ENCODE measurements at regions not wholly inside any gene's neighbourhood (a gene's known extent, or its start where the extent isn't known, plus 50 kb on each side); places are given as distances from the start of the nearest gene placed in this dataset.

- Histone ChIP-seq H3K9me2 (ENCODE audit: low read depth, low read length) (no peaks in the 10 kb centered on the region), H3K4me2 (ENCODE audit: low read length) (no peak overlapping the region), H4K20me1 (ENCODE audit: insufficient read depth, low read length) (no peaks in the 10 kb centered on the region), H3K9ac (ENCODE audit: low read length) (no peak overlapping the region), H3K9me3 (ENCODE audit: low read length) (no peaks in the 10 kb centered on the region), H3F3A (ENCODE audit: insufficient read depth, low read length) (no peaks in the 10 kb centered on the region), H3K27ac (ENCODE audit: low read depth, low read length, poor library complexity, severe bottlenecking) (no peak overlapping the region), H3K36me3 (ENCODE audit: insufficient read depth, low read length) (no peaks in the 10 kb centered on the region), H3K4me1 (ENCODE audit: insufficient read depth, low read length, severe bottlenecking) (no peaks in the 10 kb centered on the region), H2AFZ (ENCODE audit: low read length) (no peak overlapping the region), H3K27me3 (ENCODE audit: insufficient read depth, low read length) (no peaks in the 10 kb centered on the region), H3K79me2 (ENCODE audit: insufficient read depth, low read length) (no peaks in the 10 kb centered on the region), H3K4me3 (ENCODE audit: low read depth, low read length, poor library complexity, severe bottlenecking) (no peak overlapping the region)
- TF ChIP-seq, protein P1, sequence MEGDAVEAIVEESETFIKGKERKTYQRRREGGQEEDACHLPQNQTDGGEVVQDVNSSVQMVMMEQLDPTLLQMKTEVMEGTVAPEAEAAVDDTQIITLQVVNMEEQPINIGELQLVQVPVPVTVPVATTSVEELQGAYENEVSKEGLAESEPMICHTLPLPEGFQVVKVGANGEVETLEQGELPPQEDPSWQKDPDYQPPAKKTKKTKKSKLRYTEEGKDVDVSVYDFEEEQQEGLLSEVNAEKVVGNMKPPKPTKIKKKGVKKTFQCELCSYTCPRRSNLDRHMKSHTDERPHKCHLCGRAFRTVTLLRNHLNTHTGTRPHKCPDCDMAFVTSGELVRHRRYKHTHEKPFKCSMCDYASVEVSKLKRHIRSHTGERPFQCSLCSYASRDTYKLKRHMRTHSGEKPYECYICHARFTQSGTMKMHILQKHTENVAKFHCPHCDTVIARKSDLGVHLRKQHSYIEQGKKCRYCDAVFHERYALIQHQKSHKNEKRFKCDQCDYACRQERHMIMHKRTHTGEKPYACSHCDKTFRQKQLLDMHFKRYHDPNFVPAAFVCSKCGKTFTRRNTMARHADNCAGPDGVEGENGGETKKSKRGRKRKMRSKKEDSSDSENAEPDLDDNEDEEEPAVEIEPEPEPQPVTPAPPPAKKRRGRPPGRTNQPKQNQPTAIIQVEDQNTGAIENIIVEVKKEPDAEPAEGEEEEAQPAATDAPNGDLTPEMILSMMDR (IDR thresholded peaks at IDR 0.05; ENCODE audit: low read length): no peak
- no peak for TF ChIP-seq EZH2 (IDR thresholded peaks at IDR 0.05; ENCODE audit: borderline replicate concordance, low read length)
Measured at GRCh38 chr7:85773116-85773728, 586.4 kb upstream of the SEMA3D start.

- Histone ChIP-seq H3K79me2 (ENCODE audit: insufficient read depth, low read length) (no peaks in the 10 kb centered on the region), H3K36me3 (ENCODE audit: insufficient read depth, low read length) (no peaks in the 10 kb centered on the region), H3K9me3 (ENCODE audit: low read length) (no peaks in the 10 kb centered on the region), H4K20me1 (ENCODE audit: insufficient read depth, low read length) (no peaks in the 10 kb centered on the region), H3K4me3 (ENCODE audit: low read depth, low read length, poor library complexity, severe bottlenecking) (no peak overlapping the region), H2AFZ (ENCODE audit: low read length) (no peak overlapping the region), H3K4me2 (ENCODE audit: low read length) (no peak overlapping the region), H3K4me1 (ENCODE audit: insufficient read depth, low read length, severe bottlenecking) (no peaks in the 10 kb centered on the region), H3F3A (ENCODE audit: insufficient read depth, low read length) (no peaks in the 10 kb centered on the region), H3K9ac (ENCODE audit: low read length) (no peak overlapping the region), H3K27me3 (ENCODE audit: insufficient read depth, low read length) (no peaks in the 10 kb centered on the region), H3K9me2 (ENCODE audit: low read depth, low read length) (no peaks in the 10 kb centered on the region), H3K27ac (ENCODE audit: low read depth, low read length, poor library complexity, severe bottlenecking) (no peak overlapping the region)
- no peak for TF ChIP-seq EZH2 (IDR thresholded peaks at IDR 0.05; ENCODE audit: borderline replicate concordance, low read length)
- TF ChIP-seq, protein P1 (IDR thresholded peaks at IDR 0.05; ENCODE audit: low read length): no peak
Measured at GRCh38 chr7:85771516-85771915, 584.7 kb upstream of the SEMA3D start.

- no peaks in the 10 kb centered on the region; the same call in 1 of the 2 replicates for H3K9me2 ChIP-seq (ENCODE audit: low read depth, low read length)
- no peaks in the 10 kb centered on the region for H3K27me3 ChIP-seq (ENCODE audit: insufficient read depth, low read length)
- H3K9ac ChIP-seq (ENCODE audit: low read length): no peak overlapping the region
- no peaks in the 10 kb centered on the region for H3K79me2 ChIP-seq (ENCODE audit: insufficient read depth, low read length)
- no peaks in the 10 kb centered on the region for H4K20me1 ChIP-seq (ENCODE audit: insufficient read depth, low read length)
- no peaks in the 10 kb centered on the region for H3K9me3 ChIP-seq (ENCODE audit: low read length)
- H3F3A ChIP-seq (ENCODE audit: insufficient read depth, low read length): no peaks in the 10 kb centered on the region
- H3K4me3 ChIP-seq (ENCODE audit: low read depth, low read length, poor library complexity, severe bottlenecking): no peak overlapping the region
- H3K27ac ChIP-seq (ENCODE audit: low read depth, low read length, poor library complexity, severe bottlenecking): no peak overlapping the region
- H3K4me1 ChIP-seq (ENCODE audit: insufficient read depth, low read length, severe bottlenecking): no peaks in the 10 kb centered on the region
- TF ChIP-seq EZH2 (IDR thresholded peaks at IDR 0.05; ENCODE audit: borderline replicate concordance, low read length): no peak
- TF ChIP-seq, protein P1 (IDR thresholded peaks at IDR 0.05; ENCODE audit: low read length): no peak
- no peak overlapping the region for H3K4me2 ChIP-seq (ENCODE audit: low read length)
- H3K36me3 ChIP-seq (ENCODE audit: insufficient read depth, low read length): no peaks in the 10 kb centered on the region
- no peak overlapping the region for H2AFZ ChIP-seq (ENCODE audit: low read length)
Measured at GRCh38 chr7:85770332-85770731, 583.5 kb upstream of the SEMA3D start.

All from OCI-LY1 (cell line).